NT2/D1 (cell line): ENCODE measurements at regions not wholly inside any gene's neighbourhood (a gene's known extent, or its start where the extent isn't known, plus 50 kb on each side); places are given as distances from the start of the nearest gene placed in this dataset.

Experiments used
- DNase-seq: peaks from one replicate; pipeline ENCODE4 v3.0.0-alpha.2; 2011; ENCODE audit warnings: low read depth, low spot score
- H3K27me3 ChIP-seq: 2 replicates; pipeline ENCODE4 v1.6.0; 2011; ENCODE audit warnings: mild to moderate bottlenecking; ENCODE audit not compliant: insufficient read length, insufficient read depth
- H3K36me3 ChIP-seq: 2 replicates; pipeline ENCODE4 v1.6.1; 2011; ENCODE audit warnings: mild to moderate bottlenecking, low read length, mixed read lengths; ENCODE audit not compliant: insufficient read depth, insufficient read length
- H3K4me1 ChIP-seq: 2 replicates; pipeline ENCODE4 v1.5.1; 2011; ENCODE audit not compliant: insufficient read depth, insufficient read length
- H3K4me3 ChIP-seq: 2 replicates; pipeline ENCODE4 v1.5.1; 2011; ENCODE audit warnings: low read depth; ENCODE audit not compliant: insufficient read length
- H3K9ac ChIP-seq: 2 replicates; pipeline ENCODE4 v1.6.0; 2011; ENCODE audit warnings: low read depth; ENCODE audit not compliant: insufficient read length
- H3K9me3 ChIP-seq: 2 replicates; pipeline ENCODE4 v1.5.1; 2011; ENCODE audit warnings: mild to moderate bottlenecking, low read length; ENCODE audit not compliant: insufficient read depth
- SUZ12 ChIP-seq: IDR thresholded peaks from 2 replicates; pipeline ENCODE4 v1.6.1; 2011; ENCODE audit not compliant: insufficient read length, insufficient read depth; ENCODE audit errors: extremely low read depth
- YY1 ChIP-seq: IDR thresholded peaks from 2 replicates; pipeline ENCODE4 v1.6.1; 2011; ENCODE audit not compliant: insufficient read length, insufficient read depth
- ZNF274 ChIP-seq: IDR thresholded peaks from 2 replicates; pipeline ENCODE4 v1.6.1; 2011; ENCODE audit warnings: mild to moderate bottlenecking, low read depth, low read length

DNA sequence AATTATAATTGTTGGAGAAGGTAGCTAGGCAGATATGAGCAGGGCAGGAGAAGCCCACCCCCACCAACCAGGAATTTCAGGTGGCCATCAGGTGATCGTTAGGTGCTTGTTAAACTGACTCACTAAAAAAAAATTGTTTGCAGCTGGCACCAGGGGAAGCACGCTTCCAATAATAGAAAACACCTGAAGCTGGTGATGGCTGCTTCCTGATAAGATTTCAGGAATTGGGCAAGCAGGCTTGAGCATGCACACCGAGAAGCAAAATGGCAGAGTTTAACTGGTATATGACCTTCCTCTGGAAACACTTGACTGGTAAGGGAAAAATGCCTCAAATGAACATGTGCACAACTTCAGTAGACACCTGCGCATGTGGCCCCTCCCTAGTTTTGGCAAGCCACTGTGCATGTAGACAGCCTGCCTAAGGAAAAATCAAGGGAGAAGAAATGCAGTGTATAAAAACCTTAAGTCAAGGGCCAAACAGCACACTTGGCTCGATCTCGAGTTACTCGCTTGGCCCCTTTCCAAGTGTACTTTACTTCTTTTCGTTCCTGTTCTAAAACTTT lies 292.8 kb downstream of the CCDC85A start:
- Histone ChIP-seq H3K9ac (no peak overlapping the region), H3K27me3 (no peaks in the 10 kb centered on the region), H3K9me3 (no peaks in the 10 kb centered on the region), H3K4me3 (no peak overlapping the region), H3K4me1 (no peaks in the 10 kb centered on the region), H3K36me3 (no peaks in the 10 kb centered on the region)
- TF ChIP-seq SUZ12 (no peak), ZNF274 (no peak), YY1 (no peak)
- DNase-seq, result no peak

DNA sequence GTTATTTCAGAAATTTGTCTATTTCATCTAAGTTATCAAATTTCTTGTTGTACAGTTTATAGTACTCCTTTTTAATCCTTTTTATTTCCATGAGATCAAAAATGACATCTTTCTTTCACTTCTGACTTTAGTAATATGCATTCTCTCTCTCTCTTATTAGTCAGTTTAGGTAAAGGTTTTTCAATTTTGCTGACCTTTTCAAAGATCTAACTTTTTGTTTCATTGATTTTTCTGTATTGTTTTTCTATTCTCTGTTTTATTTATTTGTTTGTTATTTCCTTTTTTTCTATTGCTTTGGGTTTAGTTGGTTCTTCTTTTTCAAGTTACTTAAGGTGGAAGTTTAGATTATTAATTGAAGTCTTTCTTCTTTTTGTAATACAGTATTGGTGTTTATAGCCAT lies 294.2 kb downstream of the CCDC85A start:
- H3K9ac ChIP-seq, result no peak overlapping the region
- H3K4me1 ChIP-seq, result no peaks in the 10 kb centered on the region
- no peaks in the 10 kb centered on the region for H3K36me3 ChIP-seq
- H3K4me3 ChIP-seq, result no peak overlapping the region
- DNase-seq, result no peak
- H3K27me3 ChIP-seq, result no peaks in the 10 kb centered on the region
- no peaks in the 10 kb centered on the region for H3K9me3 ChIP-seq
- TF ChIP-seq YY1 (no peak), ZNF274 (no peak), SUZ12 (no peak)

DNA sequence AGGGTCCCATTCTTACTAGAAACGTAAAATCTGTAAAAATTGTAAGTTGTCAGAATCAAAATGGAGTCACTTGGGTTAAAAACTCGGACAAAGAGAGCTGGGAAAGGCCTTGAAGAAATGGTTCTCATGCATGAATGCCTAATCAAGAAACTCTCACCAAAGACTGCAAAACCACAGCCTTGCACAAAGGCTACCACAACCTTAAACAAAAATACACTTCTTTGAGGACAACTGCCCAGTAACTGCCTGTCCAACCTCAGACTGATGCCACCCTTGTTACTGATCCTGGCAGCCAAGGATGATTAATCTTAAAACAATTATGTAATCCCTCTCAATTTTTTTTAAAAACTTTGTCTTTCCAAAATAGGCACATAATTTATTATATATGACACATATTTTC lies 299.3 kb downstream of the CCDC85A start:
- no peak for DNase-seq
- H3K4me1 ChIP-seq, result no peaks in the 10 kb centered on the region
- no peak overlapping the region for H3K9ac ChIP-seq
- no peaks in the 10 kb centered on the region for H3K36me3 ChIP-seq
- no peaks in the 10 kb centered on the region for H3K27me3 ChIP-seq
- TF ChIP-seq YY1 (no peak), SUZ12 (no peak), ZNF274 (no peak)
- no peaks in the 10 kb centered on the region for H3K9me3 ChIP-seq
- H3K4me3 ChIP-seq, result no peak overlapping the region

DNA sequence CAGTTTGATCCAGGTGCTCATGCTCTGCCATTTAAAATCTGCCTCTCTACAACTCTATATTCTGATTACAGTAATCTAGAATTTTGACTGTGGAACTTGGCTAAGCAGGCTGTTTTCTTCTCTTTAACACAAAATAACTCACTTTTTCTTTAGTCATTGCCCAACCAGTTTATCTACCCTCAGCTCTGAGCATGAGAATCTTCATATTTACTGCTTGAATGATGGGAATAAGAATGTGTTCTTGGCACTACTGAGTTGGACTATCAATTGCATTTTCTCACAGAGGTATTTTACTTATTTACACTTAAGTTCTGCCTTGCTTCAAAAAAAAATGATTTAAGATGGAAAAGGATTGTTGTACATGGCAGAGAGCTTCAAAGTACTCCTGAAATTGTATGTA lies 301.1 kb downstream of the CCDC85A start:
- H3K27me3 ChIP-seq, result no peaks in the 10 kb centered on the region
- no peaks in the 10 kb centered on the region for H3K4me1 ChIP-seq
- no peaks in the 10 kb centered on the region for H3K9me3 ChIP-seq
- no peak for DNase-seq
- H3K4me3 ChIP-seq, result no peak overlapping the region
- TF ChIP-seq YY1 (no peak), SUZ12 (no peak), ZNF274 (no peak)
- no peak overlapping the region for H3K9ac ChIP-seq
- no peaks in the 10 kb centered on the region for H3K36me3 ChIP-seq

DNA sequence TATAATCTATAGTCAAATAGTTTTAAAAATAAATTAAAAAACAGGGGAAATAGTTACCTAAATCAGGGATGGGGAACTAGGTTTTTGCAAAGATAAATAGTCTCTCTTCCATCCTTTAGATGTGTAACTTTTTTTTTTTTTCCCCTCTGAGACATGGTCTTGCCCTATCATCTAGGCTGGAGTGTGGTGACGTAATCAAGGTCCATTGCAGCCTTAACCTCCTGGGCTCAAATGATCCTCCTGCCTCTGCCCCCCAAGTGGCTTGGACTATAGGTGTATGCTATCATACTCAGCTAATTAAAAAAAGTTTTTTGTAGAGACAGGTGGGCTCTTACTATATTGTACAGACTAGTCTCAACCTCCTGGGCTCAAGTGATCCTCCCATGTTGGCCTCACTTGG lies 316.5 kb downstream of the CCDC85A start:
- Histone ChIP-seq H3K27me3 (no peaks in the 10 kb centered on the region), H3K4me3 (no peak overlapping the region), H3K4me1 (no peaks in the 10 kb centered on the region), H3K9me3 (0 out of 2 replicates have a peak, but pooled peaks cover 4% of the 10 kb centered on the region), H3K9ac (no peak overlapping the region), H3K36me3 (no peaks in the 10 kb centered on the region)
- TF ChIP-seq ZNF274, result no peak
- no peak for DNase-seq

DNA sequence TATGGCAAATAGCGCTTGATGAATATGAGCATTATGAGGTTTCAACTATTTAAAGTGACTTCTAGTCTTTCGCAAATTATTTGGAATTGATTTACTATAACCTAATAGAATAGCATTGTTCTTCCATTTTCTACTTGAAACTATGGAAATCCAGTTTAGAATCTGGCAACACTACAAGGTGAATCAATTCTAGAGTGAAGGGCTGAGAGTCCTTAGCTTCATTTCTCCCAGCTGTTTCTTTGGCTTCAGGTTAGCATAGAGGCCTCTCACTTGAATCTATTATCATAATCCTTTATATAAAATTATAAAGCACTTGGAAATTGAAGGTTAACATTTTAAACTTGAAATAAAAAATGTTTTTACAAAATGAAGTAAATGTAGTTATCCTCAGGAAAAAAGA lies 318.8 kb downstream of the CCDC85A start:
- H3K4me3 ChIP-seq, result no peak overlapping the region
- TF ChIP-seq SUZ12, result no peak
- no peak for TF ChIP-seq YY1
- no peak for TF ChIP-seq ZNF274
- no peaks in the 10 kb centered on the region for H3K36me3 ChIP-seq
- no peak for DNase-seq
- no peak overlapping the region for H3K9ac ChIP-seq
- H3K27me3 ChIP-seq, result no peaks in the 10 kb centered on the region
- H3K9me3 ChIP-seq, result no peaks in the 10 kb centered on the region
- H3K4me1 ChIP-seq, result no peaks in the 10 kb centered on the region

DNA sequence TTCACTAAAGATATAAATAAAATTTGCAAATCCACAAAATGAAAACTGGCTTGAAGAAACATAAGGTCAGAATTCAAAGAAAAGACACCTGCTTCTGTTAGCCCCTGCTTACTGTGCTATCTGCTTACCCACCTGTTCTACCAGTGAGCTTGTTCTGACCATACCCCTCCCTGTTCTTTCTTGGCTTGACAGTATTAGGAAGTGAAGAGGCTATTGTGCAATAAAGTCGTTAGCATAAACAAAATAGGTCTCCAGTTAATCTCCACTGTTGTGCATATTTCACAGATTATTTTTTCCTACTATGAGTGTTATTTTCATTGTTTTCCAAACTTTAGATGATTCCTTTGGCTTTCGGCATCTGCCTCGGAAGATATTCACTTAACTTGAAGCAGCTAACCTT lies 322.1 kb downstream of the CCDC85A start:
- Histone ChIP-seq H3K27me3 (no peaks in the 10 kb centered on the region), H3K9me3 (no peaks in the 10 kb centered on the region), H3K4me3 (no peak overlapping the region), H3K36me3 (no peaks in the 10 kb centered on the region), H3K4me1 (no peaks in the 10 kb centered on the region), H3K9ac (no peak overlapping the region)
- no peak for TF ChIP-seq YY1
- TF ChIP-seq ZNF274, result no peak
- no peak for TF ChIP-seq SUZ12
- DNase-seq, result no peak

DNA sequence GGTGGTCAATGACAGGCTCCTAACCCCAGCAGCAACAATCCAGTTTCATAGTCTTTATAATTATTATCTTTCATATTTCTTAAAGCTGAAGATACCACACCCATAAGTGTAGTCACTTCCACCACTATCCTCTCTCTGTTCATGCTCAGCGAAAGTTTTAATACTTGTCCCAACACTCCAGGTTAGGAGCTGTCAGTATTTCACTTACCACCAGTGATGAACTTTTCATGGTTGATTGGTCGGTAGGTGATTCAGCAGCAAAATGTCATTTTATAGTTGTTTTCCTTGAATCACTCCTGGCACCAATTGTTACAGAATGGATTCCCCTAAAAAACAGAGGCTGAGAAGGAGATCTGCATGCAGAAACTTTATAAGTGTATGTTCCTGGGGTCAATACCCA lies 324.9 kb downstream of the CCDC85A start:
- Histone ChIP-seq H3K36me3 (no peaks in the 10 kb centered on the region), H3K9ac (no peak overlapping the region), H3K4me3 (no peak overlapping the region), H3K9me3 (no peaks in the 10 kb centered on the region), H3K27me3 (no peaks in the 10 kb centered on the region), H3K4me1 (no peaks in the 10 kb centered on the region)
- TF ChIP-seq YY1, result no peak
- TF ChIP-seq ZNF274, result no peak
- no peak for TF ChIP-seq SUZ12
- DNase-seq, result no peak
